ENCODE measurements at regions not wholly inside any gene's neighbourhood (a gene's known extent, or its start where the extent isn't known, plus 50 kb on each side); places are given as distances from the start of the nearest gene placed in this dataset.

GRCh38 chr3:88987776-88988175 lies 119.6 kb upstream of the EPHA3 start:
- TF ChIP-seq CTCF (IDR thresholded peaks at IDR 0.05 in 4 of 5, conservative IDR thresholded peaks at IDR 0.05 in 1 of 5) (no peak), POLR2A (IDR thresholded peaks at IDR 0.05) (no peak)
